Prostate gland (tissue), 2 donors: ENCODE measurements at regions not wholly inside any gene's neighbourhood (a gene's known extent, or its start where the extent isn't known, plus 50 kb on each side); places are given as distances from the start of the nearest gene placed in this dataset.

ENCODE experiments used
- CTCF ChIP-seq, 4 experiments: fragments of 200-600 bp in 2 of 4; fragments of 450-650 bp in 2 of 4; sonication (generic) in 2 of 4; IDR thresholded peaks; 1 replicate in 3 of 4; 2 replicates in 1 of 4; pipeline ENCODE4 v1.5.1; 2016 to 2019; ENCODE audit warnings: antibody characterized with exemption in 4 of 4, mild to moderate bottlenecking in 2 of 4, moderate library complexity in 2 of 4
- POLR2A ChIP-seq: fragments of 450-650 bp; IDR thresholded peaks from one replicate; pipeline ENCODE4 v1.6.1; 2016; ENCODE audit warnings: antibody characterized with exemption, mild to moderate bottlenecking

DNA sequence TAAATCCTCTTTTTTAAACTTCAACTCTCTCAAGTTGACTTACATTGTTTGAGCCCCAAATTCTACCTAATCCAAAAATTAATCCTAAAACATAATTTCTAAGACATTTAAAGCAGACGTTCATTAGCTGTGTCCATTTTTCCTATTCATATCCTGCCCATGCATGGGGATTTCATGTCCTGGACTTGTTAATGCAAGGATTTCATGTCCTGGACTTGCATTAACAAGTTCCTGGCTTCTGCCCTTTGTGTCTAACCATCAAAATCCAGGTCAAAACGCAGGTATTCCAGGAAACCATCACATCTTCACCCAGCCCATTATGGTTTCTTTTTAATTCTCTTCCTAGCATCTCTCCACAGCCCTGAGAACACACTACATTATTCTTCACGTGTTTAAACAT, 454.9 kb downstream of the KLF5 start:
- no peak for TF ChIP-seq CTCF (IDR thresholded peaks at IDR 0.05)
- TF ChIP-seq POLR2A: no peak
